ENCODE measurements at regions not wholly inside any gene's neighbourhood (a gene's known extent, or its start where the extent isn't known, plus 50 kb on each side); places are given as distances from the start of the nearest gene placed in this dataset.

DNA sequence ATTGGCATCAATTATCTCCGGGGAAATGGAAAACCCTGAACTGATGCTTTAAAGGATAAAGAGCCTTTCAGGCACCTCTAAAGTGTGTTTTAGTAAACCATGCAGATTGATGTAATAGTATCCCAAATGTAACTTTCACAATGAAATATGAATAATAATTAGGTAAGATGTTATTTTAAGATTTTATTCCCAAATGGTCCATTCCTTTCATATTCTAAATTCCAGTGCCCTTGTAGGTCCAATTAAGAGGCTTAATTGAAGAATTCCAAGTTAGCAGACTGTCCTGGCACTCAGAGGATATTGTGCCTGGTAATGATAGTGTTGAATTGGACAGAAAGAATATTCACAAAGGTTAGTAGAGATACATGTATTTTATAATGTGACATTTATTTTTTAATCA, 352.5 kb upstream of the NUDT12 start:
- no peak overlapping the region for H3K9ac ChIP-seq (ENCODE audit: extremely low read depth, insufficient read length, low read length)
- no peak overlapping the region for H3K56ac ChIP-seq (ENCODE audit: insufficient read length, low read depth, low read length)
- H2BK20ac ChIP-seq (ENCODE audit: low read depth, low read length, poor library complexity, severe bottlenecking) = no peak overlapping the region
- H4K20me1 ChIP-seq (ENCODE audit: control insufficient read depth, insufficient read depth, insufficient read length) = no peaks in the 10 kb centered on the region
- peaks cover 9 to 12% of the 10 kb centered on the region in 2 experiments for H3K4me1 Mint-ChIP-seq
- no peaks in the 10 kb centered on the region for H3K23me2 ChIP-seq (ENCODE audit: insufficient read length, low read depth, low read length, poor library complexity, severe bottlenecking)
- no peak overlapping the region for H2AFZ ChIP-seq (ENCODE audit: low read length)
- no peak overlapping the region for H3K27ac ChIP-seq (ENCODE audit: insufficient read length, low read depth, low read length)
- H2BK120ac ChIP-seq (ENCODE audit: low read depth, low read length, poor library complexity, severe bottlenecking) = no peak overlapping the region
- no peak overlapping the region for H3K14ac ChIP-seq (ENCODE audit: insufficient read depth, low read length)
- no peaks in the 10 kb centered on the region for H3K9me3 ChIP-seq (ENCODE audit: control insufficient read depth, low read depth, low read length)
- H3K27me3 ChIP-seq (ENCODE audit: insufficient read depth, low read length) = no peaks in the 10 kb centered on the region
- H2BK15ac ChIP-seq (ENCODE audit: low read depth, low read length) = no peak overlapping the region
- H3K4me1 ChIP-seq (ENCODE audit: insufficient read depth, low read length) = 0 out of 2 replicates have a peak, but pooled peaks cover 3% of the 10 kb centered on the region
- no peak overlapping the region for H3K4me2 ChIP-seq (ENCODE audit: insufficient read depth, insufficient read length, low read length)
- no peak overlapping the region for H4K91ac ChIP-seq (ENCODE audit: insufficient read length, low read depth, low read length)
- H3K4me3 Mint-ChIP-seq = no peak overlapping the region
- H4K8ac ChIP-seq (replicated peaks; ENCODE audit: insufficient read length, low read depth, low read length) = no peak overlapping the region
- H3K36me3 Mint-ChIP-seq (ENCODE audit: insufficient read depth in 1 of 3, low read depth in 3 of 3) = no peaks in the 10 kb centered on the region
- no peak overlapping the region for H4K5ac ChIP-seq (ENCODE audit: insufficient read length, low read depth, low read length)
- H3K27me3 Mint-ChIP-seq (ENCODE audit: low read depth) = no peaks in the 10 kb centered on the region
- no peak overlapping the region for H2BK5ac ChIP-seq (ENCODE audit: insufficient read length, low read length)
- no peak for DNase-seq
- H3K79me2 ChIP-seq (ENCODE audit: insufficient read depth, low read length) = no peaks in the 10 kb centered on the region
- no peak overlapping the region for H3K27ac Mint-ChIP-seq
- TF ChIP-seq, protein P1, sequence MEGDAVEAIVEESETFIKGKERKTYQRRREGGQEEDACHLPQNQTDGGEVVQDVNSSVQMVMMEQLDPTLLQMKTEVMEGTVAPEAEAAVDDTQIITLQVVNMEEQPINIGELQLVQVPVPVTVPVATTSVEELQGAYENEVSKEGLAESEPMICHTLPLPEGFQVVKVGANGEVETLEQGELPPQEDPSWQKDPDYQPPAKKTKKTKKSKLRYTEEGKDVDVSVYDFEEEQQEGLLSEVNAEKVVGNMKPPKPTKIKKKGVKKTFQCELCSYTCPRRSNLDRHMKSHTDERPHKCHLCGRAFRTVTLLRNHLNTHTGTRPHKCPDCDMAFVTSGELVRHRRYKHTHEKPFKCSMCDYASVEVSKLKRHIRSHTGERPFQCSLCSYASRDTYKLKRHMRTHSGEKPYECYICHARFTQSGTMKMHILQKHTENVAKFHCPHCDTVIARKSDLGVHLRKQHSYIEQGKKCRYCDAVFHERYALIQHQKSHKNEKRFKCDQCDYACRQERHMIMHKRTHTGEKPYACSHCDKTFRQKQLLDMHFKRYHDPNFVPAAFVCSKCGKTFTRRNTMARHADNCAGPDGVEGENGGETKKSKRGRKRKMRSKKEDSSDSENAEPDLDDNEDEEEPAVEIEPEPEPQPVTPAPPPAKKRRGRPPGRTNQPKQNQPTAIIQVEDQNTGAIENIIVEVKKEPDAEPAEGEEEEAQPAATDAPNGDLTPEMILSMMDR (conservative IDR thresholded peaks at IDR 0.05) = no peak
- WGBS (ENCODE audit: extremely low coverage, insufficient read length, low lambda C conversion rate) = no CpG with 5 or more reads among the region's 1 CpG
- H3T11ph ChIP-seq (ENCODE audit: low read length) = no peak overlapping the region
- H3K9me3 Mint-ChIP-seq = no peaks in the 10 kb centered on the region
- H3K4ac ChIP-seq (ENCODE audit: low read depth, low read length) = no peak overlapping the region
- H2AK5ac ChIP-seq (ENCODE audit: insufficient read length, low read length) = no peak overlapping the region
- H3K23ac ChIP-seq (ENCODE audit: insufficient read length, low read depth, low read length) = no peak overlapping the region
- H3K18ac ChIP-seq (ENCODE audit: insufficient read length, low read depth, low read length) = no peak overlapping the region
- H2BK12ac ChIP-seq (ENCODE audit: insufficient read length, low read depth, low read length) = no peak overlapping the region
- no peaks in the 10 kb centered on the region for H3K79me1 ChIP-seq (ENCODE audit: insufficient read depth, low read depth, low read length, poor library complexity, severe bottlenecking)
